K562 (cell line): ENCODE measurements at regions not wholly inside any gene's neighbourhood (a gene's known extent, or its start where the extent isn't known, plus 50 kb on each side); places are given as distances from the start of the nearest gene placed in this dataset.

Experiments used
- ATAC-seq: fragments of 200-7000 bp; cut with Tn5 transposase; 3 replicates; pipeline ENCODE4 v1.9.1; 2020; ENCODE audit warnings: moderate library complexity
- BruUV-seq: library from RNA; stranded (reverse); fragments of 400-500 nt; replicated peaks from 2 replicates; lab custom pipeline; 2021; lab: Mats Ljungman, UMichigan
- CTCF ChIA-PET: fragments of 300-600 bp; formaldehyde crosslinking; extraction: SDS; loops from one replicate; lab custom pipeline; 2021; ENCODE audit warnings: low intra/inter-chr PET ratio; lab: Yijun Ruan, JAX
- POLR2A ChIA-PET: fragments of 300-600, 350-650 bp; sonication (Branson Sonifier 250); formaldehyde crosslinking; extraction: SDS; loops from one replicate; lab custom pipeline; 2021; ENCODE audit warnings: antibody characterized with exemption, inconsistent platforms; lab: Yijun Ruan, JAX
- DNase-seq, 4 experiments: peaks; one replicate each; pipeline versions ENCODE4 v3.0.0 to v3.0.0-alpha.2; 2011 to 2018; ENCODE audit warnings: low spot score in 3 of 4, mixed read lengths in 3 of 4; ENCODE audit errors: extremely low read depth in 1 of 4
- FAIRE-seq: peaks from 2 replicates; lab custom pipeline; 2011; peaks lifted over from hg19 to GRCh38; lab: Jason Lieb, UNC
- H2AFZ ChIP-seq: 2 replicates; pipeline ENCODE4 v1.6.0; 2011; ENCODE audit warnings: low read depth, low read length, control low read depth, inconsistent platforms
- H3K27ac ChIP-seq: fragments of 200-600 bp; 3 replicates; pipeline ENCODE4 v1.8.0; 2011; ENCODE audit warnings: low read depth, mild to moderate bottlenecking, control low read depth, inconsistent platforms, low read length, moderate library complexity, mixed read lengths; ENCODE audit errors: extremely low read depth
- H3K27me3 ChIP-seq, 2 experiments: fragments of 300-600 bp in 1 of 2; 2 replicates in 1 of 2; 3 replicates in 1 of 2; pipeline versions ENCODE4 v1.6.0 to v1.8.0; 2011; ENCODE audit warnings: inconsistent platforms in 2 of 2, low read length in 2 of 2, mild to moderate bottlenecking in 1 of 2, mixed read lengths in 1 of 2, moderate library complexity in 1 of 2; ENCODE audit not compliant: control insufficient read depth in 2 of 2, insufficient read depth in 2 of 2
- H3K36me3 ChIP-seq: fragments of 300-600 bp; 3 replicates; pipeline ENCODE4 v1.8.0; 2011; ENCODE audit warnings: mild to moderate bottlenecking, low read length, inconsistent platforms; ENCODE audit not compliant: control insufficient read depth, insufficient read depth
- H3K4me1 ChIP-seq, 2 experiments: fragments of 200-600 bp in 1 of 2; replicated peaks in 1 of 2; 2 replicates in 1 of 2; 3 replicates in 1 of 2; pipeline versions ENCODE4 v1.5.1 to v1.8.0; 2011; ENCODE audit warnings: inconsistent platforms in 2 of 2, low read length in 2 of 2, mild to moderate bottlenecking in 1 of 2, mixed read lengths in 1 of 2, moderate library complexity in 1 of 2; ENCODE audit not compliant: control insufficient read depth in 2 of 2, insufficient read depth in 2 of 2
- H3K4me2 ChIP-seq: 2 replicates; pipeline ENCODE4 v1.6.1; 2011; ENCODE audit warnings: low read length, control low read depth, inconsistent platforms, mixed read lengths; ENCODE audit not compliant: insufficient read depth
- H3K4me3 ChIP-seq: fragments of 200-600 bp; sonication (generic), shearing (Covaris generic); 2 replicates; pipeline ENCODE4 v1.5.1; 2016; ENCODE audit warnings: control low read depth, inconsistent platforms
- H3K79me2 ChIP-seq: fragments of 200-600 bp; 3 replicates; pipeline ENCODE4 v1.8.0; 2011; ENCODE audit warnings: low read length, inconsistent platforms; ENCODE audit not compliant: control insufficient read depth, insufficient read depth
- H3K9ac ChIP-seq, 2 experiments: 2 replicates each; pipeline versions ENCODE4 v1.6.0 to v1.6.1; 2011; ENCODE audit warnings: low read depth in 2 of 2, low read length in 2 of 2, control low read depth in 1 of 2, inconsistent platforms in 1 of 2, mild to moderate bottlenecking in 1 of 2, mixed read lengths in 1 of 2; ENCODE audit not compliant: insufficient read depth in 1 of 2
- H3K9me1 ChIP-seq: one replicate; pipeline ENCODE4 v1.6.0; 2011; ENCODE audit warnings: inconsistent platforms, mild to moderate bottlenecking, low read length, moderate library complexity; ENCODE audit not compliant: control insufficient read depth, insufficient read depth
- H3K9me3 ChIP-seq: replicated peaks from 2 replicates; pipeline ENCODE4 v1.5.1; 2011; ENCODE audit warnings: low read depth, low read length, inconsistent platforms; ENCODE audit not compliant: control insufficient read depth, insufficient read depth
- H4K20me1 ChIP-seq: replicated peaks from 2 replicates; pipeline ENCODE4 v1.6.1; 2011; ENCODE audit warnings: low read length, inconsistent platforms, mixed read lengths; ENCODE audit not compliant: control insufficient read depth, insufficient read depth
- COPS2 ChIP-seq: fragments of 450-650 bp; conservative IDR thresholded peaks from 2 replicates; pipeline ENCODE4 v1.6.1; 2016; ENCODE audit warnings: mild to moderate bottlenecking, moderate library complexity
- HIVEP1 ChIP-seq: fragments of 250-450 bp; sonication (Bioruptor Pico); IDR thresholded peaks from 2 replicates; pipeline ENCODE4 v1.4.0; 2020; ENCODE audit warnings: mild to moderate bottlenecking
- NCOR1 ChIP-seq: fragments of 450-650 bp; IDR thresholded peaks from 2 replicates; pipeline ENCODE4 v1.6.1; 2016; ENCODE audit warnings: mild to moderate bottlenecking, moderate library complexity
- PCBP1 ChIP-seq: fragments of 200-400 bp; formaldehyde crosslinking; IDR thresholded peaks from 2 replicates; pipeline ENCODE4 v1.6.1; 2018; ENCODE audit warnings: mild to moderate bottlenecking, low read depth, low read length; ENCODE audit not compliant: poor library complexity, severe bottlenecking
- RBM17 ChIP-seq: fragments of 200-400 bp; formaldehyde crosslinking; IDR thresholded peaks from 2 replicates; pipeline ENCODE4 v1.6.1; 2017; ENCODE audit warnings: low read depth, mild to moderate bottlenecking, low read length, borderline replicate concordance
- SIX5 ChIP-seq, 2 experiments: IDR thresholded peaks; 2 replicates each; pipeline ENCODE4 v1.6.1; 2011; ENCODE audit warnings: low read length in 2 of 2, borderline replicate concordance in 1 of 2, low read depth in 1 of 2, mild to moderate bottlenecking in 1 of 2, moderate library complexity in 1 of 2; ENCODE audit not compliant: insufficient read depth in 1 of 2
- SMC3 ChIP-seq: conservative IDR thresholded peaks from 2 replicates; pipeline ENCODE4 v1.6.1; 2011; ENCODE audit warnings: low read depth, low read length, improper control_type of control experiment; ENCODE audit not compliant: insufficient read depth
- SP1 ChIP-seq: sonication (generic); formaldehyde crosslinking; IDR thresholded peaks from 2 replicates; pipeline ENCODE4 v1.8.1; 2022; ENCODE audit warnings: mild to moderate bottlenecking, missing genetic modification reagents
- ZBED1 ChIP-seq: IDR thresholded peaks from 2 replicates; pipeline ENCODE4 v1.6.1; 2014
- ZBTB7A ChIP-seq: IDR thresholded peaks from 2 replicates; pipeline ENCODE4 v1.6.1; 2011; ENCODE audit warnings: low read depth, mild to moderate bottlenecking, low read length, moderate library complexity, borderline replicate concordance; ENCODE audit not compliant: control insufficient read depth
- ZNF212 ChIP-seq: fragments of 450-650 bp; formaldehyde crosslinking; IDR thresholded peaks from 2 replicates; pipeline ENCODE4 v1.4.0; 2020; ENCODE audit warnings: mild to moderate bottlenecking
- ZNF217 ChIP-seq: sonication (generic); formaldehyde crosslinking; IDR thresholded peaks from 2 replicates; pipeline ENCODE4 v1.8.0; 2022; ENCODE audit warnings: mild to moderate bottlenecking, missing genetic modification reagents
- ZNF398 ChIP-seq: fragments of 250-450 bp; sonication (Bioruptor Pico); IDR thresholded peaks from 2 replicates; pipeline ENCODE4 v1.8.0; 2021; ENCODE audit warnings: moderate library complexity, mild to moderate bottlenecking, inconsistent platforms
- ZNF431 ChIP-seq: sonication (generic); formaldehyde crosslinking; IDR thresholded peaks from 2 replicates; pipeline ENCODE4 v1.8.0; 2022; ENCODE audit warnings: mild to moderate bottlenecking, missing genetic modification reagents
- ZNF436 ChIP-seq: fragments of 250-450, 450-650 bp; sonication (Bioruptor Pico); formaldehyde crosslinking; IDR thresholded peaks from 2 replicates; pipeline ENCODE4 v1.7.0; 2020; ENCODE audit warnings: mild to moderate bottlenecking
- ZNF75A ChIP-seq: fragments of 450-650 bp; formaldehyde crosslinking; IDR thresholded peaks from 2 replicates; pipeline ENCODE4 v1.4.0; 2020; ENCODE audit warnings: mild to moderate bottlenecking
- WGBS: fragments of 100-300 bp; shearing (Covaris generic); methylation state at CpG from one replicate; pipeline ENCODE4 v1.1.6; 2016; ENCODE audit warnings: low coverage, mixed read lengths; ENCODE audit not compliant: insufficient coverage; ENCODE audit errors: missing lambda C conversion rate; 5-methylcytosine and 5-hydroxymethylcytosine counted together
- in situ Hi-C: fragments of 300-500 bp; cut with MboI; formaldehyde crosslinking; loops from 4 replicates; pipeline ENCODE4 v1.15.0; 2018; ENCODE audit warnings: inconsistent platforms, mixed read lengths
- intact Hi-C: fragments of 100-400 bp; cut with micrococcal nuclease; formaldehyde crosslinking; loops from 2 replicates; pipeline ENCODE4 v1.14.2; 2022
- TF ChIP-seq, protein P1 (sequence below): sonication (generic); formaldehyde crosslinking; IDR thresholded peaks from 2 replicates; pipeline ENCODE4 v1.8.1; 2022; ENCODE audit warnings: missing genetic modification reagents

GRCh38 chr4:136471051-136471450 is 1061.2 kb downstream of the PCDH18 start (continued):
- TF ChIP-seq SIX5 (IDR thresholded peaks at IDR 0.05; ENCODE audit: borderline replicate concordance in 1 of 2, insufficient read depth in 1 of 2, low read depth in 1 of 2, low read length in 2 of 2): no peak

DNA sequence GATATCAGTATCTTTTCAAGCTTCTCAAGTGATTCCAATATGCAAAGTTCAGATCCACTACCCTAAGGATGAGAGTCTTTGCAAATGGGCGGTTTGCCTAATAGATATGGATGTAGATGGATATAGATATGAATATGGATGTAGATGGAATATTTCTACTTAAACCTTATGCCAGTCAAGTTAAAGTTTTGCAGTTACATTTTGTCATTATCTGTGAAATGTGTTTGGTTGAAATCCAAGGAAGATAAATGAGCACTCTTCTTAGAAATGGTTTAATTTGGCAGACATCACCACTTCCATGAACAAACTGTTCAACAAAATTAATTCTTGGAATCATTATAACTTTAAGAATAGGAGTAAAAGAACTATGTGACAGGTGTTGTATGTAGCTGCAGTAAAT is 1066.6 kb downstream of the PCDH18 start:
- Histone ChIP-seq H2AFZ (no peak overlapping the region), H3K27ac (no peak overlapping the region), H3K9ac (no peak overlapping the region), H3K36me3 (no peaks in the 10 kb centered on the region), H3K9me3 (no peaks in the 10 kb centered on the region), H3K79me2 (no peaks in the 10 kb centered on the region), H3K9me1 (no peaks in the 10 kb centered on the region), H3K4me3 (no peak overlapping the region), H3K27me3 (no peaks in the 10 kb centered on the region), H4K20me1 (no peaks in the 10 kb centered on the region), H3K4me1 (no peaks in the 10 kb centered on the region), H3K4me2 (no peak overlapping the region)
- ChIA-PET POLR2A (no interaction called here), CTCF (no interaction called here)
- ATAC-seq (no peak), DNase-seq (no peak), FAIRE-seq (no peak)
- BruUV-seq: no TSS peak
- 8% methylated on average over 1 of the region's 1 CpG for WGBS
- intact Hi-C loops (no loop called here), in situ Hi-C loops (no loop called here)
- TF ChIP-seq, protein P1, sequence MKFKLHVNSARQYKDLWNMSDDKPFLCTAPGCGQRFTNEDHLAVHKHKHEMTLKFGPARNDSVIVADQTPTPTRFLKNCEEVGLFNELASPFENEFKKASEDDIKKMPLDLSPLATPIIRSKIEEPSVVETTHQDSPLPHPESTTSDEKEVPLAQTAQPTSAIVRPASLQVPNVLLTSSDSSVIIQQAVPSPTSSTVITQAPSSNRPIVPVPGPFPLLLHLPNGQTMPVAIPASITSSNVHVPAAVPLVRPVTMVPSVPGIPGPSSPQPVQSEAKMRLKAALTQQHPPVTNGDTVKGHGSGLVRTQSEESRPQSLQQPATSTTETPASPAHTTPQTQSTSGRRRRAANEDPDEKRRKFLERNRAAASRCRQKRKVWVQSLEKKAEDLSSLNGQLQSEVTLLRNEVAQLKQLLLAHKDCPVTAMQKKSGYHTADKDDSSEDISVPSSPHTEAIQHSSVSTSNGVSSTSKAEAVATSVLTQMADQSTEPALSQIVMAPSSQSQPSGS (CRISPR knock-in tag): no peak
- TF ChIP-seq ZNF212 (CRISPR knock-in tag) (no peak), ZBTB7A (no peak), SP1 (no peak), RBM17 (no peak), PCBP1 (no peak), COPS2 (no peak), ZBED1 (no peak), ZNF398 (CRISPR knock-in tag) (no peak), ZNF436 (CRISPR knock-in tag) (no peak), ZNF75A (no peak), ZNF217 (CRISPR knock-in tag) (no peak), ZNF431 (CRISPR knock-in tag) (no peak), SMC3 (no peak), NCOR1 (no peak), HIVEP1 (no peak)
